ENCODE measurements at regions not wholly inside any gene's neighbourhood (a gene's known extent, or its start where the extent isn't known, plus 50 kb on each side); places are given as distances from the start of the nearest gene placed in this dataset.

- Histone ChIP-seq H3K4me3 (ENCODE audit: low read length) (no peak overlapping the region), H3K27ac (ENCODE audit: low read length) (no peak overlapping the region), H3K4me2 (ENCODE audit: low read length) (no peak overlapping the region), H3K27me3 (ENCODE audit: insufficient read depth, low read depth, low read length) (no peaks in the 10 kb centered on the region), H3K79me2 (replicated peaks; ENCODE audit: insufficient read depth, low read length) (no peaks in the 10 kb centered on the region), H3K9me2 (ENCODE audit: insufficient read depth, low read length) (no peaks in the 10 kb centered on the region), H3K9me3 (ENCODE audit: low read length) (no peaks in the 10 kb centered on the region), H3F3A (ENCODE audit: insufficient read depth, low read length, poor library complexity, severe bottlenecking) (no peaks in the 10 kb centered on the region), H3K36me3 (ENCODE audit: insufficient read depth, low read length) (no peaks in the 10 kb centered on the region), H3K9ac (ENCODE audit: low read length) (no peak overlapping the region), H2AFZ (ENCODE audit: low read depth, low read length) (no peak overlapping the region), H4K20me1 (ENCODE audit: insufficient read depth) (no peaks in the 10 kb centered on the region)
- no peak for TF ChIP-seq MXI1 (conservative IDR thresholded peaks at IDR 0.05; ENCODE audit: poor library complexity, severe bottlenecking)
Measured at GRCh38 chr1:228992044-228992443, 256.8 kb downstream of the RHOU start.

GRCh38 chr1:228992907-228993535 is 257.7 kb downstream of the RHOU start:
- Histone ChIP-seq H3K4me3 (ENCODE audit: low read length) (no peak overlapping the region), H3K36me3 (ENCODE audit: insufficient read depth, low read length) (no peaks in the 10 kb centered on the region), H3K79me2 (replicated peaks; ENCODE audit: insufficient read depth, low read length) (no peaks in the 10 kb centered on the region), H3K9me3 (ENCODE audit: low read length) (no peaks in the 10 kb centered on the region), H2AFZ (ENCODE audit: low read depth, low read length) (no peak overlapping the region), H3K27me3 (ENCODE audit: insufficient read depth, low read depth, low read length) (no peaks in the 10 kb centered on the region), H4K20me1 (ENCODE audit: insufficient read depth) (no peaks in the 10 kb centered on the region), H3K4me2 (ENCODE audit: low read length) (no peak overlapping the region), H3K9ac (ENCODE audit: low read length) (no peak overlapping the region), H3K9me2 (ENCODE audit: insufficient read depth, low read length) (no peaks in the 10 kb centered on the region), H3K27ac (ENCODE audit: low read length) (no peak overlapping the region), H3F3A (ENCODE audit: insufficient read depth, low read length, poor library complexity, severe bottlenecking) (no peaks in the 10 kb centered on the region)
- TF ChIP-seq EP300 (conservative IDR thresholded peaks at IDR 0.05; ENCODE audit: poor library complexity, severe bottlenecking): no peak
- TF ChIP-seq MXI1 (conservative IDR thresholded peaks at IDR 0.05; ENCODE audit: poor library complexity, severe bottlenecking): no peak
- TF ChIP-seq SMC3 (conservative IDR thresholded peaks at IDR 0.05; ENCODE audit: poor library complexity): no peak
- TF ChIP-seq EZH2 (IDR thresholded peaks at IDR 0.05; ENCODE audit: borderline replicate concordance, insufficient read depth, low read length, poor library complexity, severe bottlenecking): no peak
- TF ChIP-seq CTCF (IDR thresholded peaks at IDR 0.05; ENCODE audit: poor library complexity, severe bottlenecking): no peak
- TF ChIP-seq RAD21 (conservative IDR thresholded peaks at IDR 0.05): no peak
- no peak for TF ChIP-seq TAF1 (IDR thresholded peaks at IDR 0.05; ENCODE audit: low read depth)
- TF ChIP-seq, protein P1, sequence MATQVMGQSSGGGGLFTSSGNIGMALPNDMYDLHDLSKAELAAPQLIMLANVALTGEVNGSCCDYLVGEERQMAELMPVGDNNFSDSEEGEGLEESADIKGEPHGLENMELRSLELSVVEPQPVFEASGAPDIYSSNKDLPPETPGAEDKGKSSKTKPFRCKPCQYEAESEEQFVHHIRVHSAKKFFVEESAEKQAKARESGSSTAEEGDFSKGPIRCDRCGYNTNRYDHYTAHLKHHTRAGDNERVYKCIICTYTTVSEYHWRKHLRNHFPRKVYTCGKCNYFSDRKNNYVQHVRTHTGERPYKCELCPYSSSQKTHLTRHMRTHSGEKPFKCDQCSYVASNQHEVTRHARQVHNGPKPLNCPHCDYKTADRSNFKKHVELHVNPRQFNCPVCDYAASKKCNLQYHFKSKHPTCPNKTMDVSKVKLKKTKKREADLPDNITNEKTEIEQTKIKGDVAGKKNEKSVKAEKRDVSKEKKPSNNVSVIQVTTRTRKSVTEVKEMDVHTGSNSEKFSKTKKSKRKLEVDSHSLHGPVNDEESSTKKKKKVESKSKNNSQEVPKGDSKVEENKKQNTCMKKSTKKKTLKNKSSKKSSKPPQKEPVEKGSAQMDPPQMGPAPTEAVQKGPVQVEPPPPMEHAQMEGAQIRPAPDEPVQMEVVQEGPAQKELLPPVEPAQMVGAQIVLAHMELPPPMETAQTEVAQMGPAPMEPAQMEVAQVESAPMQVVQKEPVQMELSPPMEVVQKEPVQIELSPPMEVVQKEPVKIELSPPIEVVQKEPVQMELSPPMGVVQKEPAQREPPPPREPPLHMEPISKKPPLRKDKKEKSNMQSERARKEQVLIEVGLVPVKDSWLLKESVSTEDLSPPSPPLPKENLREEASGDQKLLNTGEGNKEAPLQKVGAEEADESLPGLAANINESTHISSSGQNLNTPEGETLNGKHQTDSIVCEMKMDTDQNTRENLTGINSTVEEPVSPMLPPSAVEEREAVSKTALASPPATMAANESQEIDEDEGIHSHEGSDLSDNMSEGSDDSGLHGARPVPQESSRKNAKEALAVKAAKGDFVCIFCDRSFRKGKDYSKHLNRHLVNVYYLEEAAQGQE (IDR thresholded peaks at IDR 0.05; ENCODE audit: borderline replicate concordance): no peak
- TF ChIP-seq POLR2AphosphoS5 (IDR thresholded peaks at IDR 0.05): no peak
